Sigmoid colon (tissue), 6 donors: ENCODE measurements at regions not wholly inside any gene's neighbourhood (a gene's known extent, or its start where the extent isn't known, plus 50 kb on each side); places are given as distances from the start of the nearest gene placed in this dataset.

Experiments used
- DNase-seq: peaks from one replicate; pipeline ENCODE4 v3.0.0-alpha.2; 2019
- H3K27ac ChIP-seq, 4 donors: fragments of 200-600 bp; sonication (generic); one replicate each; pipeline ENCODE4 v1.5.1; 2016 to 2019; ENCODE audit warnings: mild to moderate bottlenecking in 1 of 4
- H3K27me3 ChIP-seq, 3 donors: fragments of 200-600 bp; sonication (generic); one replicate each; pipeline ENCODE4 v1.5.1; 2019; ENCODE audit warnings: mild to moderate bottlenecking in 1 of 3
- H3K36me3 ChIP-seq, 4 donors: fragments of 200-600 bp; sonication (generic); one replicate each; pipeline ENCODE4 v1.5.1; 2016 to 2019
- H3K4me1 ChIP-seq, 4 donors: fragments of 200-600 bp; sonication (generic); one replicate each; pipeline ENCODE4 v1.5.1; 2017 to 2019
- H3K4me3 ChIP-seq, 4 donors: fragments of 200-600 bp; sonication (generic); one replicate each; pipeline ENCODE4 v1.5.1; 2017 to 2019; ENCODE audit warnings: mild to moderate bottlenecking in 2 of 4, moderate library complexity in 1 of 4
- H3K9me3 ChIP-seq, 4 donors: fragments of 200-600 bp in 3 of 4; sonication (generic) in 3 of 4; one replicate each; pipeline versions ENCODE4 v1.5.1 to v1.6.1; 2013 to 2019
- CTCF ChIP-seq, 4 experiments: fragments of 450-650 bp in 3 of 4; fragments of 200-600 bp in 1 of 4; IDR thresholded peaks; one replicate each; pipeline ENCODE4 v1.5.1; 2016 to 2019; ENCODE audit warnings: antibody characterized with exemption in 4 of 4, mild to moderate bottlenecking in 3 of 4, moderate library complexity in 2 of 4
- EP300 ChIP-seq, 4 donors: sonication (generic); formaldehyde crosslinking; IDR thresholded peaks; one replicate each; pipeline ENCODE4 v1.6.1; 2017; ENCODE audit warnings: antibody characterized with exemption in 4 of 4
- POLR2A ChIP-seq, 2 donors: fragments of 450-650 bp; IDR thresholded peaks; one replicate each; pipeline ENCODE4 v1.6.1; 2016; ENCODE audit warnings: antibody characterized with exemption in 2 of 2, mild to moderate bottlenecking in 2 of 2, moderate library complexity in 2 of 2
- POLR2AphosphoS5 ChIP-seq, 4 donors: sonication (generic); formaldehyde crosslinking; IDR thresholded peaks; one replicate each; pipeline ENCODE4 v1.6.1; 2017; ENCODE audit warnings: antibody characterized with exemption in 4 of 4
- WGBS, 2 donors: extraction: QIAGEN DNeasy Blood & Tissue Kit; methylation state at CpG; one replicate each; pipeline ENCODE4 v1.1.7; 2013; 5-methylcytosine and 5-hydroxymethylcytosine counted together
- intact Hi-C: fragments of 100-400 bp; cut with DNase I; formaldehyde crosslinking; loops from one replicate; pipeline ENCODE4 v1.15.1; 2023
- donor health status: healthy with polysubstance abuse.
- donor health status: healthy.

GRCh38 chr7:138259675-138260074, 183.4 kb downstream of the AKR1D1 start:
- Histone ChIP-seq H3K27ac (no peak overlapping the region), H3K36me3 (no peaks in the 10 kb centered on the region), H3K4me1 (no peaks in the 10 kb centered on the region), H3K4me3 (no peak overlapping the region), H3K27me3 (no peaks in the 10 kb centered on the region), H3K9me3 (no peaks in the 10 kb centered on the region)
- no peak for TF ChIP-seq POLR2A (IDR thresholded peaks at IDR 0.05)
- TF ChIP-seq EP300 (IDR thresholded peaks at IDR 0.05), result no peak
- no peak for TF ChIP-seq CTCF (IDR thresholded peaks at IDR 0.05)
- TF ChIP-seq POLR2AphosphoS5 (IDR thresholded peaks at IDR 0.05), result no peak
- DNase-seq, result no peak
- WGBS, 2 donors, result 75 to 91% methylated on average over 3 of the region's 3 CpGs
- intact Hi-C loops, result no loop called here

GRCh38 chr7:138267934-138268333, 191.7 kb downstream of the AKR1D1 start:
- TF ChIP-seq POLR2A (IDR thresholded peaks at IDR 0.05) (no peak), EP300 (IDR thresholded peaks at IDR 0.05) (no peak), POLR2AphosphoS5 (IDR thresholded peaks at IDR 0.05) (no peak), CTCF (IDR thresholded peaks at IDR 0.05) (no peak)

GRCh38 chr7:138276891-138277290, 183.2 kb upstream of the TRIM24 start:
- intact Hi-C loops, result no loop called here
- Histone ChIP-seq H3K27me3 (no peaks in the 10 kb centered on the region), H3K9me3 (no peaks in the 10 kb centered on the region), H3K27ac (no peak overlapping the region), H3K4me1 (no peaks in the 10 kb centered on the region), H3K4me3 (no peak overlapping the region), H3K36me3 (no peaks in the 10 kb centered on the region)
- TF ChIP-seq EP300 (IDR thresholded peaks at IDR 0.05) (no peak), CTCF (IDR thresholded peaks at IDR 0.05) (no peak), POLR2AphosphoS5 (IDR thresholded peaks at IDR 0.05) (no peak), POLR2A (IDR thresholded peaks at IDR 0.05) (no peak)
- no peak for DNase-seq

More at GRCh38 chr7:138267934-138268333, 191.7 kb downstream of the AKR1D1 start:
- H3K36me3 ChIP-seq, result no peaks in the 10 kb centered on the region
- no peak overlapping the region for H3K27ac ChIP-seq
- DNase-seq, result no peak
- no peaks in the 10 kb centered on the region for H3K27me3 ChIP-seq
- no peaks in the 10 kb centered on the region for H3K9me3 ChIP-seq
- 96% methylated on average over 6 of the region's 6 CpGs for WGBS, 2 donors
- intact Hi-C loops, result no loop called here
- no peak overlapping the region for H3K4me3 ChIP-seq
- no peaks in the 10 kb centered on the region for H3K4me1 ChIP-seq

GRCh38 chr7:138278601-138279000, 181.5 kb upstream of the TRIM24 start:
- Histone ChIP-seq H3K4me3 (no peak overlapping the region), H3K36me3 (no peaks in the 10 kb centered on the region), H3K27me3 (no peaks in the 10 kb centered on the region), H3K9me3 (no peaks in the 10 kb centered on the region), H3K4me1 (no peaks in the 10 kb centered on the region), H3K27ac (no peak overlapping the region)
- no peak for TF ChIP-seq POLR2AphosphoS5 (IDR thresholded peaks at IDR 0.05)
- no peak for TF ChIP-seq EP300 (IDR thresholded peaks at IDR 0.05)
- TF ChIP-seq CTCF (IDR thresholded peaks at IDR 0.05), result no peak
- no peak for TF ChIP-seq POLR2A (IDR thresholded peaks at IDR 0.05)
- 92 to 93% methylated on average over 2 of the region's 2 CpGs for WGBS, 2 donors
- intact Hi-C loops, result no loop called here
- no peak for DNase-seq

GRCh38 chr7:138282997-138283396, 177.1 kb upstream of the TRIM24 start:
- Histone ChIP-seq H3K27ac (no peak overlapping the region), H3K4me1 (no peaks in the 10 kb centered on the region), H3K36me3 (no peaks in the 10 kb centered on the region), H3K4me3 (no peak overlapping the region), H3K9me3 (no peaks in the 10 kb centered on the region), H3K27me3 (no peaks in the 10 kb centered on the region)
- DNase-seq, result no peak
- WGBS, 2 donors, result 76 to 85% methylated on average over 5 of the region's 5 CpGs
- intact Hi-C loops, result no loop called here
- no peak for TF ChIP-seq POLR2AphosphoS5 (IDR thresholded peaks at IDR 0.05)
- TF ChIP-seq POLR2A (IDR thresholded peaks at IDR 0.05), result no peak
- TF ChIP-seq CTCF (IDR thresholded peaks at IDR 0.05), result no peak
- TF ChIP-seq EP300 (IDR thresholded peaks at IDR 0.05), result no peak
